Mesendoderm (in vitro differentiated cells): ENCODE measurements at regions not wholly inside any gene's neighbourhood (a gene's known extent, or its start where the extent isn't known, plus 50 kb on each side); places are given as distances from the start of the nearest gene placed in this dataset.
A peak's percentile ranks its signal among the peaks of the same experiment; 100 is the strongest.

Experiments used
- DNase-seq: peaks from one replicate; pipeline ENCODE4 v3.0.0; 2013
- H2AK5ac ChIP-seq: 2 replicates; pipeline ENCODE4 v1.6.1; 2013; ENCODE audit warnings: low read length, inconsistent platforms
- H2BK120ac ChIP-seq: 2 replicates; pipeline ENCODE4 v1.6.1; 2013; ENCODE audit warnings: low read depth, mild to moderate bottlenecking, low read length, moderate library complexity, mixed read lengths
- H2BK15ac ChIP-seq: replicated peaks from 2 replicates; pipeline ENCODE4 v1.6.1; 2013; ENCODE audit warnings: low read depth, mild to moderate bottlenecking, moderate library complexity
- H2BK5ac ChIP-seq: 2 replicates; pipeline ENCODE4 v1.6.1; 2013; ENCODE audit warnings: low read length, inconsistent platforms
- H3K18ac ChIP-seq: 2 replicates; pipeline ENCODE4 v1.6.1; 2013; ENCODE audit warnings: mild to moderate bottlenecking, low read length, mixed read lengths
- H3K23ac ChIP-seq: one replicate; pipeline ENCODE4 v1.6.1; 2013; ENCODE audit warnings: low read length
- H3K27ac ChIP-seq: 2 replicates; pipeline ENCODE4 v1.5.1; 2013; ENCODE audit warnings: low read depth, mild to moderate bottlenecking, inconsistent platforms, low read length, moderate library complexity
- H3K27me3 ChIP-seq: 2 replicates; pipeline ENCODE4 v1.6.1; 2013; ENCODE audit warnings: low read length, control low read depth, mild to moderate bottlenecking, inconsistent platforms; ENCODE audit not compliant: insufficient read depth, poor library complexity
- H3K36me3 ChIP-seq: 2 replicates; pipeline ENCODE4 v1.6.1; 2013; ENCODE audit warnings: low read length, inconsistent platforms; ENCODE audit not compliant: control insufficient read depth, insufficient read depth
- H3K4ac ChIP-seq: one replicate; pipeline ENCODE4 v1.6.1; 2013; ENCODE audit warnings: low read depth, mild to moderate bottlenecking, low read length, moderate library complexity
- H3K4me1 ChIP-seq: 2 replicates; pipeline ENCODE4 v1.6.1; 2013; ENCODE audit warnings: low read depth, low read length, inconsistent platforms; ENCODE audit not compliant: control insufficient read depth
- H3K4me2 ChIP-seq: 2 replicates; pipeline ENCODE4 v1.6.1; 2013; ENCODE audit warnings: low read length
- H3K4me3 ChIP-seq: 2 replicates; pipeline ENCODE4 v1.5.1; 2013; ENCODE audit warnings: mild to moderate bottlenecking, low read length
- H3K56ac ChIP-seq: one replicate; pipeline ENCODE4 v1.6.1; 2013; ENCODE audit warnings: low read length
- H3K79me1 ChIP-seq: 2 replicates; pipeline ENCODE4 v1.6.1; 2013; ENCODE audit warnings: low read length, inconsistent platforms
- H3K79me2 ChIP-seq: 2 replicates; pipeline ENCODE4 v1.6.1; 2013; ENCODE audit warnings: mild to moderate bottlenecking, low read length; ENCODE audit not compliant: control insufficient read depth, insufficient read depth
- H3K9ac ChIP-seq: 2 replicates; pipeline ENCODE4 v1.6.1; 2013; ENCODE audit warnings: low read length, inconsistent platforms
- H4K5ac ChIP-seq: one replicate; pipeline ENCODE4 v1.6.1; 2013; ENCODE audit warnings: low read length
- H4K8ac ChIP-seq: one replicate; pipeline ENCODE4 v1.6.1; 2013; ENCODE audit warnings: low read depth, mild to moderate bottlenecking, control low read depth, low read length, moderate library complexity
- WGBS: extraction: QIAGEN DNeasy Blood & Tissue Kit; methylation state at CpG from one replicate; pipeline ENCODE4 v1.1.7; 2013; ENCODE audit warnings: low lambda C conversion rate, missing lambda C conversion rate; ENCODE audit not compliant: insufficient coverage; ENCODE audit errors: extremely low coverage; 5-methylcytosine and 5-hydroxymethylcytosine counted together

DNA sequence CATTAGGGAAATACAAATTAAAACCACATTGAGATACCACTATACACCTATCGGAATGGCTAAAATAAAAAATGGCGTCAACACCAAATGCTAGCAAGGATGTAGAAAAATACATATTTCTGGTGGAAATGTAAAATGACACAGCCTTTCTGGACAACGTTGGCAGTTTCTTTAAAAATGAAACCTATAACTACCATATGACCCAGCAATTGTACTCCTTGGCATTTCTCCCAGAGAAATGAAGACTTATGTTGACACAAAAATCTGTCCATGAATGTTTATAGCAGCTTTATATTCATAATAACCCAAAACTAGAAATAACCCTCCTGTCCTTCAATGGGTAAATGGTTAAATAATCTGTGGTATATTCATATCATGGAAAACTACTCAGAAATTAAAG, 188.7 kb upstream of the RAD23B start:
- Histone ChIP-seq H3K36me3 (no peaks in the 10 kb centered on the region), H2BK120ac (no peak overlapping the region), H2BK15ac (no peak overlapping the region), H3K9ac (no peak overlapping the region), H3K4ac (no peak overlapping the region), H3K4me2 (no peak overlapping the region), H3K23ac (no peak overlapping the region), H3K27ac (no peak overlapping the region), H3K4me1 (no peaks in the 10 kb centered on the region), H2BK5ac (no peak overlapping the region), H3K4me3 (no peak overlapping the region), H3K18ac (no peak overlapping the region), H3K79me2 (no peaks in the 10 kb centered on the region), H3K56ac (no peak overlapping the region), H2AK5ac (no peak overlapping the region), H4K8ac (no peak overlapping the region), H3K27me3 (no peaks in the 10 kb centered on the region), H4K5ac (no peak overlapping the region), H3K79me1 (no peaks in the 10 kb centered on the region)
- WGBS, result no CpG with 5 or more reads among the region's 3 CpGs
- no peak for DNase-seq

DNA sequence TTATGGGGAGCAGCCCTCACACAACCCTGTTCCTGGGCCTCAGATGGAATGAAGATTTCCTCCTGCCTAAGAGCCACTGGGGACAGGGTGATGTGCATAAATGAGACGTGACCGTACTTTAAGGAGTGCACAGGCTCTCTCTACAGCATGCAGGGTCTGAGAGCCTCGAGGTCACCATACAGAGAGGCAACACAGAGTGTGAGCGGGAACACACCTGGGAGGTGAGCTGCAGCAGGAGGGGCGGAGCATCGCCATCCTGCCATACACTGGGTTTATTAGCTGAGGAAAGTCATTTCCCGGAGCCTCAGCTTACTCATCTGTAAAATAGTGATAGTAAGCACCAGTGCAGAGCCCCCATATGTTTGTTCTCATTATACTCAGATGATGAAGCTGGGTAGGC, 182.5 kb upstream of the RAD23B start:
- no peaks in the 10 kb centered on the region for H3K79me1 ChIP-seq
- DNase-seq, result no peak
- no peak overlapping the region for H3K4ac ChIP-seq
- no peaks in the 10 kb centered on the region for H3K4me1 ChIP-seq
- H2BK5ac ChIP-seq, result no peak overlapping the region
- no peaks in the 10 kb centered on the region for H3K79me2 ChIP-seq
- H4K8ac ChIP-seq, result no peak overlapping the region
- no peak overlapping the region for H3K23ac ChIP-seq
- H3K36me3 ChIP-seq, result no peaks in the 10 kb centered on the region
- H3K4me2 ChIP-seq, result no peak overlapping the region
- H2BK120ac ChIP-seq, result no peak overlapping the region
- no peak overlapping the region for H2BK15ac ChIP-seq
- H3K27ac ChIP-seq, result no peak overlapping the region
- no peaks in the 10 kb centered on the region for H3K27me3 ChIP-seq
- no peak overlapping the region for H3K56ac ChIP-seq
- no peak overlapping the region for H3K4me3 ChIP-seq
- no peak overlapping the region for H2AK5ac ChIP-seq
- H3K9ac ChIP-seq, result no peak overlapping the region
- H4K5ac ChIP-seq, result no peak overlapping the region
- H3K18ac ChIP-seq, result no peak overlapping the region
- no CpG with 5 or more reads among the region's 7 CpGs for WGBS

DNA sequence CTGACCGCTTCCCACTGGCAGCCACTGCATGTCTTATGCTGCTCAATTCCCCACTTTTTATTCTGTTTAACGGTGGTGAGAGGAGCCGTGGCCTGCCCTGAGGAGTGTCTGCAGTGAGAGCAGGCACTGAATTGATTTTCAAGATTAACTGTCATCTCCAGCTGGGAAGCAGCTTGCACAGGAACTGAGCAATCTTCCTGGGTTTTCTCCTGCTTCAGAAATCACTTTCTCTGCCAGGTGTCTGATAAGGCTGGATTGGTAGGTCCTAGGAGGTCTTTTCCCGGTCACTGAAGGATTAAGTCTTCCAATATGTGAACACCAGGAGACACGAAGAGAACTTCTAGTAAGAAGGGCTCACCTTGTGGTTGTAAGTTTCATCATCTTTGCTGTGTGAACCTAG, 181.1 kb upstream of the RAD23B start:
- H2AK5ac ChIP-seq, result no peak overlapping the region
- H4K8ac ChIP-seq, result no peak overlapping the region
- WGBS, result no CpG with 5 or more reads among the region's 5 CpGs
- no peaks in the 10 kb centered on the region for H3K4me1 ChIP-seq
- H3K4me3 ChIP-seq, result no peak overlapping the region
- no peak overlapping the region for H2BK15ac ChIP-seq
- DNase-seq, result peak; percentile 80
- no peaks in the 10 kb centered on the region for H3K36me3 ChIP-seq
- H3K4me2 ChIP-seq, result no peak overlapping the region
- H3K79me1 ChIP-seq, result no peaks in the 10 kb centered on the region
- H2BK120ac ChIP-seq, result no peak overlapping the region
- H3K79me2 ChIP-seq, result no peaks in the 10 kb centered on the region
- no peaks in the 10 kb centered on the region for H3K27me3 ChIP-seq
- H2BK5ac ChIP-seq, result no peak overlapping the region
- no peak overlapping the region for H3K18ac ChIP-seq
- H3K9ac ChIP-seq, result no peak overlapping the region
- H3K23ac ChIP-seq, result no peak overlapping the region
- no peak overlapping the region for H3K27ac ChIP-seq
- no peak overlapping the region for H3K4ac ChIP-seq
- H4K5ac ChIP-seq, result no peak overlapping the region
- H3K56ac ChIP-seq, result no peak overlapping the region

DNA sequence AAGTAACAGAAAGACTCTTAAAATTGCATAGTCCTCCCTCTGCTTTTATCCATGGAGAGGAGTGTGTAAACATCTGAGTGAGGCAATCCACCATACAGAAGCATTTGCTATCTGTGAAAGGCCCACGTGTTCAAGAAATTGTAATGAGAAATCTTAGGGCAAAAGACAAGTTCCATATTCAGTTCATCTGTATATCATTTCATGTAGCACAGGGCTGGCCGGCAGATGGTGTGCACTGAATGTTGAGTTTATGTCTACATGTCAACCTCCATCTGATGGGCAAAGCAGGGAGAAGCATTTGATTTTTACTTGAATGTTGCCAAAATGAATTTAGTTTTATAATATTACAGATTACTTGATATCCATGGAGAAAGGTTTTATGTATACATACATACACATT, 179.5 kb upstream of the RAD23B start:
- no peak overlapping the region for H3K4ac ChIP-seq
- no peak overlapping the region for H3K18ac ChIP-seq
- no peak for DNase-seq

DNA sequence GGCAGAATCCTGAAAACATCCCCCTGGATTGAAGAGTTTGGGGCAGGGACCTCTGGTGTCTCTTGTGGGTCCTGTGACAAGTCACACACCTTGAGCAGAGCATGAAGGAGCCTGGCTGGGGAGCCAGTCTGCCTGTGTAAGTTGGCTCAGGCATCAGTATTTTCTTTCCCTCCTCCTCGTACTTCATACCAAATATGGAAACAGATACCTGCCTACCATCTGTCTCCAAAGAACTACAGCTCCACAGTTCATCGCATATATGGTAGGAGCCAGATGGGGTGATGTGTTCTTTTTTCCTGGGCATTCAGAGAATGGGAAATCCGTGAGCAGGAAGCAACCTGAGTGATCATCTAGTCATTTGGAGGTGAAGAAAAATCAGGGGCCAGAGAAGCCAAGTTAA, 177.3 kb upstream of the RAD23B start:
- H2BK5ac ChIP-seq, result no peak overlapping the region

More for the DNA sequence above, 179.5 kb upstream of the RAD23B start:
- Histone ChIP-seq H3K36me3 (no peaks in the 10 kb centered on the region), H3K23ac (no peak overlapping the region), H2AK5ac (no peak overlapping the region), H3K27ac (no peak overlapping the region), H3K4me2 (no peak overlapping the region), H3K4me1 (no peaks in the 10 kb centered on the region), H3K27me3 (no peaks in the 10 kb centered on the region), H2BK5ac (no peak overlapping the region), H2BK120ac (no peak overlapping the region), H3K79me2 (no peaks in the 10 kb centered on the region), H3K56ac (no peak overlapping the region), H4K5ac (no peak overlapping the region), H3K79me1 (no peaks in the 10 kb centered on the region), H4K8ac (no peak overlapping the region), H3K4me3 (no peak overlapping the region), H3K9ac (no peak overlapping the region), H2BK15ac (no peak overlapping the region)
- no CpG with 5 or more reads among the region's 2 CpGs for WGBS

DNA sequence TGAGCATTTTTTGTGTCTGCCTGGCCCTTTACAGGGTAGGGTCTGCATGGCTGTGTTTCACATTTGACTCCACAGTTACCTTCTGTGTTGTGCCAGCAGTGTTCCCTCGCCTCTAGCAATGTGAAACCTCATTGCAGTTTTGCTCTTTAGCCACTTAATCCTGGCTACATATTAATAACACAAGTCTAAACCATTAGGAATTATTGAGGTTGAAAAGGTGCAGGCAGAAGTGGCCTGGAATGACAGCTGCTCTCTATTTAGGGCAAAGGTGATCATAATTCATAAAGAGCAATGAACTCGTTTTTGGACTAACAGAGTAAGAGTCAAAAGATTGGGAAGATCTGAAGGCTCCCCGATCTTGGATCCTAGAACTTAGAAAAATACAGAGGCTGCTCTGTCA, 176.7 kb upstream of the RAD23B start:
- H4K8ac ChIP-seq, result no peak overlapping the region
- no peaks in the 10 kb centered on the region for H3K79me1 ChIP-seq
- H2AK5ac ChIP-seq, result no peak overlapping the region
- no peaks in the 10 kb centered on the region for H3K27me3 ChIP-seq
- H3K4me1 ChIP-seq, result no peaks in the 10 kb centered on the region
- H2BK120ac ChIP-seq, result no peak overlapping the region
- H3K9ac ChIP-seq, result no peak overlapping the region
- no peaks in the 10 kb centered on the region for H3K79me2 ChIP-seq
- no peak overlapping the region for H3K56ac ChIP-seq
- no peak overlapping the region for H4K5ac ChIP-seq
- no CpG with 5 or more reads among the region's 3 CpGs for WGBS
- H3K36me3 ChIP-seq, result no peaks in the 10 kb centered on the region
- no peak overlapping the region for H3K4ac ChIP-seq
- no peak overlapping the region for H2BK5ac ChIP-seq
- no peak overlapping the region for H3K18ac ChIP-seq
- no peak overlapping the region for H3K4me3 ChIP-seq
- no peak overlapping the region for H3K23ac ChIP-seq
- no peak overlapping the region for H3K27ac ChIP-seq
- no peak for DNase-seq
- H2BK15ac ChIP-seq, result no peak overlapping the region
- no peak overlapping the region for H3K4me2 ChIP-seq

More for the DNA sequence above, 177.3 kb upstream of the RAD23B start:
- Histone ChIP-seq H3K79me2 (no peaks in the 10 kb centered on the region), H3K27me3 (no peaks in the 10 kb centered on the region), H3K79me1 (no peaks in the 10 kb centered on the region), H3K4me1 (no peaks in the 10 kb centered on the region), H3K36me3 (no peaks in the 10 kb centered on the region), H3K27ac (no peak overlapping the region), H2BK120ac (no peak overlapping the region), H4K5ac (no peak overlapping the region), H3K18ac (no peak overlapping the region), H3K23ac (no peak overlapping the region), H3K4ac (no peak overlapping the region), H2BK15ac (no peak overlapping the region), H3K56ac (no peak overlapping the region), H3K4me3 (no peak overlapping the region), H4K8ac (no peak overlapping the region), H3K9ac (no peak overlapping the region), H2AK5ac (no peak overlapping the region), H3K4me2 (no peak overlapping the region)
- no CpG with 5 or more reads among the region's 3 CpGs for WGBS
- no peak for DNase-seq
